ENCODE measurements at regions not wholly inside any gene's neighbourhood (a gene's known extent, or its start where the extent isn't known, plus 50 kb on each side); places are given as distances from the start of the nearest gene placed in this dataset.

GRCh38 chr6:117829594-117830319 lies 77.3 kb upstream of the SLC35F1 start:
- peak; percentile 21 for DNase-seq (ENCODE audit: low read depth)
- H3K4me3 ChIP-seq (ENCODE audit: low read depth, low read length): no peak overlapping the region
- TF ChIP-seq POLR2A (IDR thresholded peaks at IDR 0.05; ENCODE audit: extremely low read depth, insufficient read length): no peak
- TF ChIP-seq CTCF (IDR thresholded peaks at IDR 0.05; ENCODE audit: low read depth, low read length): peak; percentile 32

- no peak for DNase-seq (ENCODE audit: low read depth)
- no peak overlapping the region for H3K4me3 ChIP-seq (ENCODE audit: low read depth, low read length)
- TF ChIP-seq MYC (IDR thresholded peaks at IDR 0.05; ENCODE audit: low read depth, low read length): no peak
- TF ChIP-seq CTCF (IDR thresholded peaks at IDR 0.05; ENCODE audit: low read depth, low read length): no peak
- no peak for TF ChIP-seq MAX (IDR thresholded peaks at IDR 0.05; ENCODE audit: low read depth, low read length)
- TF ChIP-seq POLR2A (IDR thresholded peaks at IDR 0.05; ENCODE audit: extremely low read depth, insufficient read length): no peak
These were observed 69.8 kb upstream of the SLC35F1 start for GRCh38 chr6:117837261-117837660.

GRCh38 chr6:117840541-117840983 lies 66.5 kb upstream of the SLC35F1 start:
- TF ChIP-seq POLR2A (IDR thresholded peaks at IDR 0.05; ENCODE audit: extremely low read depth, insufficient read length) (no peak), MAX (IDR thresholded peaks at IDR 0.05; ENCODE audit: low read depth, low read length) (no peak), CTCF (IDR thresholded peaks at IDR 0.05; ENCODE audit: low read depth, low read length) (peak; percentile 11), MYC (IDR thresholded peaks at IDR 0.05; ENCODE audit: low read depth, low read length) (no peak)
- peak; percentile 69 for DNase-seq (ENCODE audit: low read depth)
- H3K4me3 ChIP-seq (ENCODE audit: low read depth, low read length): no peak overlapping the region

GRCh38 chr6:117847912-117848311 lies 59.2 kb upstream of the SLC35F1 start:
- H3K4me3 ChIP-seq (ENCODE audit: low read depth, low read length): no peak overlapping the region
- no peak for DNase-seq (ENCODE audit: low read depth)
- TF ChIP-seq MAX (IDR thresholded peaks at IDR 0.05; ENCODE audit: low read depth, low read length) (no peak), CTCF (IDR thresholded peaks at IDR 0.05; ENCODE audit: low read depth, low read length) (no peak), MYC (IDR thresholded peaks at IDR 0.05; ENCODE audit: low read depth, low read length) (no peak), POLR2A (IDR thresholded peaks at IDR 0.05; ENCODE audit: extremely low read depth, insufficient read length) (no peak)

GRCh38 chr6:117849087-117849486 lies 58.0 kb upstream of the SLC35F1 start:
- TF ChIP-seq MAX (IDR thresholded peaks at IDR 0.05; ENCODE audit: low read depth, low read length): no peak
- no peak for TF ChIP-seq POLR2A (IDR thresholded peaks at IDR 0.05; ENCODE audit: extremely low read depth, insufficient read length)
- no peak for TF ChIP-seq CTCF (IDR thresholded peaks at IDR 0.05; ENCODE audit: low read depth, low read length)
- DNase-seq (ENCODE audit: low read depth): no peak
- H3K4me3 ChIP-seq (ENCODE audit: low read depth, low read length): no peak overlapping the region
